HS-5 (cell line): ENCODE measurements at regions not wholly inside any gene's neighbourhood (a gene's known extent, or its start where the extent isn't known, plus 50 kb on each side); places are given as distances from the start of the nearest gene placed in this dataset.
"Not testable (repeated sequence)": the region's sequence is repeated elsewhere in the genome, so short reads cannot be mapped to it uniquely, and the experiment has no call there.

Source experiments
- DNase-seq: peaks from one replicate; pipeline ENCODE4 v3.0.0-alpha.2; 2012; ENCODE audit warnings: low read depth

DNA sequence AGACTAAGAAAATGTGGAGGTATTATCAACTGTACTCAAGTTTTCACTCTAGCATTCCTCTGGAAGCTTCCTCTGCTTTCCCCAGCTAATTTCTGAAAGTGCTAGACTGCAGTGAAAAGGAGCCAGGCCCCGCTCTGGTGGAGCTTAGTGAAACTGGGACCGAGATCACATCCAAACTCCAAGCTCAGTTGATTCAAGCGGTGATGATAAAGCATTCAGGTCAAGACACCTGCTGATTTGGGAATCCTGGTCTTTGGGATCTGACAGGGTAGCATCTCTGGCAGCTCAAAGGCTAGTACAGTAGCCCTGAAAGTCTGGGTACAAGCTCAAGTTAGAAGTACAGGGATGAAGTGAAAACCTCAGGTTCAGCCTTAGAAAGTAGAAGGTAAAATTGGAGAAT, 120.2 kb upstream of the CRIM1 start:
- DNase-seq, result no peak

- DNase-seq, result no peak
These were observed 132.3 kb upstream of the CRIM1 start for GRCh38 chr2:36223259-36223658.

GRCh38 chr2:36222485-36222884, 133.1 kb upstream of the CRIM1 start:
- no peak for DNase-seq

DNA sequence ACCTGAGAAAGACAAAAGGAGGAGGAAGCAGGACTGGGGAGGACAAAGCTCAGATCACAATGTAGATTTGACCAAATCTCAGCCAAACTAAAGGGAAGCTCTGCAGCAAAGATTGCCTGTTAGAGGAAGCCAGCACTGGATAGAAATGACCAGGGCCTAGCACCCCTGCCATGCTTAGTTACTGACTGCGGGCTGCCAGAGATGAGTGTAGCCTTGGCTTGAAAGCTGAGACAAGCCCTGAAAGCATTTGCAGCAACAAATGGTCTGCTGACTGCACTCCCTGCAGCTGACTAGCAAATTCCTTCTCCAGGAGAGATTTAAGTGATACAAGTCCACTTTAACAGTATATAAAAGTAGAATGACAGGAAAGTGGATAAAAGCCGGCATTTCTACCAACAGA, 140.9 kb upstream of the CRIM1 start:
- no peak for DNase-seq

GRCh38 chr2:36203366-36203765, 152.2 kb upstream of the CRIM1 start:
- DNase-seq, result no peak

GRCh38 chr2:36197181-36197971, 158.2 kb upstream of the CRIM1 start:
- DNase-seq, result no peak

- no peak for DNase-seq
These were observed 161.9 kb upstream of the CRIM1 start for GRCh38 chr2:36193680-36194079.

GRCh38 chr2:36192983-36193382, 162.6 kb upstream of the CRIM1 start:
- no peak for DNase-seq

- no peak for DNase-seq
These were observed 165.5 kb upstream of the CRIM1 start for GRCh38 chr2:36190097-36190496.

DNA sequence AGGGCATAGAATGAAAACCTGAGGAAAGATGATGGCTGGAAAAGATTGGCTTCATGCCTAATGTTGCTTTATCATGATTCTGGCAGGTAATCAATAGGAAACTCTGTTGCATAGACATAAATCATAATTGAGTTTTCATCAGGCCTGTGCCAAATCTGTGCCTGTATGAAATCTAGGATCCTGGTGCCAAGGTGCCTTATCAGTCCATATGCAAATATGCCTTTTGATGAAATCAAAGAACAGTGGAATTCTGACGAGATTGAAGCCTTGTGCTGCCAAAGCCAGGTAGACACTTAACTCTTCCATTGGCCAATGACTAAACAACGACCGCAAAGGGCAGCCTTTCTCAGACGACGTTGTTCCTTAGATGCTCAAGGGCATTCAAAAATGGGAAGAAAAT, 170.0 kb upstream of the CRIM1 start:
- no peak for DNase-seq

- DNase-seq, result no peak
These were observed 170.7 kb upstream of the CRIM1 start for GRCh38 chr2:36184848-36185247.

- not testable (repeated sequence) for DNase-seq
These were observed 174.6 kb upstream of the CRIM1 start for GRCh38 chr2:36180789-36181482.

DNA sequence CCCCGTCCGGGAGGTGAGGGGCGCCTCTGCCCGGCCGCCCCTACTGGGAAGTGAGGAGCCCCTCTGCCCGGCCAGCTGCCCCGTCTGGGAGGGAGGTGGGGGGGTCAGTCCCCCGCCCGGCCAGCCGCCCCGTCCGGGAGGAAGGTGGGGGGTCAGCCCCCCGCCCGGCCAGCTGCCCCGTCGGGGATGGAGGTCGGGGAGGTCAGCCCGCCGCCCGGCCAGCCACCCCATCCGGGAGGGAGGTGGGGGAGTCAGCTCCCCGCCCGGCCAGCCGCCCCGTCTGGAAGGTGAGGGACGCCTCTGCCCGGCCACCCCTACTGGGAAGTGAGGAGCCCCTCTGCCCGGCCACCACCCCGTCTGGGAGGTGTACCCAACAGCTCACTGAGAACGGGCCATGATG, 175.3 kb upstream of the CRIM1 start:
- DNase-seq, result not testable (repeated sequence)

DNA sequence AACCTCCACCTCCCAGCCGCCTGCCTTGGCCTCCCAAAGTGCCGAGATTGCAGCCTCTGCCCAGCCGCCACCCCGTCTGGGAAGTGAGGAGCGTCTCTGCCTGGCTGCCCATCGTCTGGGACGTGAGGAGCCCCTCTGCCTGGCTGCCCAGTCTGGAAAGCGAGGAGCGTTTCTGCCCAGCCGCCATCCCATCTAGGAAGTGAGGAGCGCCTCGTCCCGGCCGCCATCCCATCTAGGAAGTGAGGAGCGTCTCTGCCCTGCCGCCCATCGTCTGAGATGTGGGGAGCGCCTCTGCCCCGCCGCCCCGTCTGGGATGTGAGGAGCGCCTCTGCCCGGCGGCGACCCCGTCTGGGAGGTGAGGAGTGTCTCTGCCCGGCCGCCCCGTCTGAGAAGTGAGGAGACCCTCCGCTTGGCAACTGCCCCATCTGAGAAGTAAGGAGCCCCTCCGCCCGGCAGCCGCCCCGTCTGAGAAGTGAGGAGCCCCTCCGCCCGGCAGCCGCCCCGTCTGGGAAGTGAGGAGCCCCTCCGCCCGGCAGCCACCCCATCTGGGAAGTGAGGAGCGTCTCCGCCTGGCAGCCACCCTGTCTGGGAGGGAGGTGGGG, 175.8 kb upstream of the CRIM1 start:
- not testable (repeated sequence) for DNase-seq

GRCh38 chr2:36178384-36178783, 177.2 kb upstream of the CRIM1 start:
- no peak for DNase-seq

DNA sequence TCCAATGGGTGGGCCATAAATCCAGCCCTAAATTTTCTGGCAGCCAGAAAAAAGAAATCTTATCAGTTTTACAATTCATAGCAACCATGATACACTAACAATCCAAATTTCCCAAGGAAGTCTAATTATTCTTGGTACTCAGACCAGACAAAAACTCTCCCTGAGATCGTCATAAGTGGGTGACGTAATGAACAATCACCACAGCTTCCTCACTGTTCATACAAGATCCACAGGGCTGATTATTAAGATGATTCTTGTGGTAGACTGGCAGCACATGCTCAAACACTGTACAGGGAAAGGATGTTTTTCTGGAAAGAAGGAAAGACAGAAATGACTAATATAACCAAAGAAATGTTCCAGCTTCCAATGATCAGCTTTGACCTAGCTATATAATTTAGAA, 178.3 kb upstream of the CRIM1 start:
- DNase-seq, result no peak

GRCh38 chr2:36174920-36175319, 180.7 kb upstream of the CRIM1 start:
- no peak for DNase-seq

DNA sequence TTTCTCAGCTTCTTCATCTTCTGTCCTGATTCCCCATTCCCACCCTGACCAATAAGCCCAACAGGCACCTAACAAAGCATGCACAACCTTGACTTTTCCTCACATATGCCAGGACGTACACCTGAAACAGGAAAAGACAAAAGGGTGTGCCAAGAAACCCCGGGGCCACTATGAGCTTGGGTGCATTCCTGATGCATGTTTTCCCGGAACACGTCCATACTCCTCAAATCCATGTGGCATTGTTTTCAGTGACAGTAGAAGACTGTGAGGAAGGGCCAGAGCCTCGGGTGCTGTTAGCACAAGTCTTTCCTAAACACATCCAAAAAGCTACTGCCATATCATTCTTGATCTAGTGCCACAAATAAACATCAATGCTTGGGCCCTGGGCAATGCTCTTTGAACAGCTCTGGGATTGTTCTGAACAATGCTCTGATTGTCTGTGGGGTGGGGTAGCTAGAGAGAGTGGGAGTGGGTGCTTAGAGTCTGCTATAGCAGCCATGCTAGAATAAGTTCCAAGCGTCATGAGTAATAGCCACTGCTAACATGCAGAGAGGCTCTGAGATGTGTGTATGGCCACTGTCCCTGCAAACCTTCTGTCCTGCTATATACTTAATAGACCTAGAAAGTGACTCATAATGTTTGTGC, 181.7 kb upstream of the CRIM1 start:
- DNase-seq, result no peak

GRCh38 chr2:36172824-36173223, 182.8 kb upstream of the CRIM1 start:
- DNase-seq, result no peak

- DNase-seq, result no peak
These were observed 184.8 kb upstream of the CRIM1 start for GRCh38 chr2:36170805-36171204.

- no peak for DNase-seq
These were observed 185.7 kb upstream of the CRIM1 start for GRCh38 chr2:36169843-36170242.

GRCh38 chr2:36168115-36168514, 187.5 kb upstream of the CRIM1 start:
- DNase-seq, result no peak

DNA sequence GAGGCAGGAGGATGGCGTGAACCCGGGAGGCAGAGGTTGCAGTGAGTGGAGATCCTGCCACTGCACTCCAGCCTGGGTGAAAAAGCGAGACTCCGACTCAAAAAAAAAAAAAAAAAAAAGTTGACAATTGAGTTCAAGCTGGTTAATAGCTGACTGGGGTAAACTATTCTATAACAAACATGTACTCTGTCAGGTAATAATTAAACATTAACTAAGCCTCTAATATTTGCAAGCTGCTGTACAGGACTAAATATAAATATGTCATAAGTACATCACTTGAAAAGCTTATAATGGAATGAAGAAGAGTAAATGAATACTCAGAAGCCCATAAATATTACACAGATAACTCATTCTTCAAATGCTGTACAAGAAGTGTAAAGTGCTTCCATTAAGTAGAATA, 190.4 kb upstream of the CRIM1 start:
- DNase-seq, result no peak
